ENCODE measurements at regions not wholly inside any gene's neighbourhood (a gene's known extent, or its start where the extent isn't known, plus 50 kb on each side); places are given as distances from the start of the nearest gene placed in this dataset.
"Not testable (repeated sequence)": the region's sequence is repeated elsewhere in the genome, so short reads cannot be mapped to it uniquely, and the experiment has no call there.

- DNase-seq: no peak
Observed at GRCh38 chr15:38614621-38615020, 50.0 kb upstream of the RASGRP1 start.

GRCh38 chr15:38617831-38618230 lies 53.2 kb upstream of the RASGRP1 start:
- DNase-seq: no peak

- DNase-seq: no peak
Observed at GRCh38 chr15:38618242-38618955, 53.8 kb upstream of the RASGRP1 start.

GRCh38 chr15:38620098-38620497 lies 55.5 kb upstream of the RASGRP1 start:
- DNase-seq: no peak

- DNase-seq: peak; percentile 11
Observed at GRCh38 chr15:38620851-38621594, 56.4 kb upstream of the RASGRP1 start.

GRCh38 chr15:38622304-38622703 lies 57.7 kb upstream of the RASGRP1 start:
- DNase-seq: no peak

GRCh38 chr15:38622908-38623307 lies 58.3 kb upstream of the RASGRP1 start:
- DNase-seq: no peak

GRCh38 chr15:38623744-38624143 lies 59.1 kb upstream of the RASGRP1 start:
- no peak for DNase-seq

GRCh38 chr15:38624244-38625205 lies 59.9 kb upstream of the RASGRP1 start:
- no peak for DNase-seq

- DNase-seq: no peak
Observed at GRCh38 chr15:38625886-38626285, 61.3 kb upstream of the RASGRP1 start.

GRCh38 chr15:38626443-38627050 lies 61.9 kb upstream of the RASGRP1 start:
- DNase-seq: no peak

GRCh38 chr15:38627689-38628277 lies 63.2 kb upstream of the RASGRP1 start:
- DNase-seq: peak; percentile 73

- DNase-seq: no peak
Observed at GRCh38 chr15:38631119-38632075, 66.8 kb upstream of the RASGRP1 start.

- DNase-seq: no peak
Observed at GRCh38 chr15:38635170-38635569, 70.6 kb upstream of the RASGRP1 start.

GRCh38 chr15:38636597-38636996 lies 72.0 kb upstream of the RASGRP1 start:
- DNase-seq: no peak

- no peak for DNase-seq
Observed at GRCh38 chr15:38638126-38638525, 73.5 kb upstream of the RASGRP1 start.

- no peak for DNase-seq
Observed at GRCh38 chr15:38638811-38639210, 74.2 kb upstream of the RASGRP1 start.

- DNase-seq: no peak
Observed at GRCh38 chr15:38642689-38643270, 78.2 kb upstream of the RASGRP1 start.

GRCh38 chr15:38644353-38644752 lies 79.7 kb upstream of the RASGRP1 start:
- not testable (repeated sequence) for DNase-seq

- no peak for DNase-seq
Observed at GRCh38 chr15:38646716-38647115, 82.1 kb upstream of the RASGRP1 start.

- DNase-seq: no peak
Observed at GRCh38 chr15:38647683-38648082, 83.1 kb upstream of the RASGRP1 start.
